ENCODE measurements at regions not wholly inside any gene's neighbourhood (a gene's known extent, or its start where the extent isn't known, plus 50 kb on each side); places are given as distances from the start of the nearest gene placed in this dataset.

- DNase-seq: no peak
Measured at GRCh38 chr19:41495589-41495988, 52.6 kb downstream of the ERICH4 start.

- no peak for DNase-seq
Measured at GRCh38 chr19:41499899-41500298, 56.9 kb downstream of the ERICH4 start.

- no peak for DNase-seq
Measured at GRCh38 chr19:41500443-41500842, 57.5 kb downstream of the ERICH4 start.

GRCh38 chr19:41501854-41502253, 58.9 kb downstream of the ERICH4 start:
- DNase-seq: no peak

GRCh38 chr19:41505105-41505504, 62.1 kb downstream of the ERICH4 start:
- DNase-seq: no peak

GRCh38 chr19:41510484-41510883, 65.5 kb upstream of the CEACAM21 start:
- no peak for DNase-seq

GRCh38 chr19:41511628-41512027, 64.3 kb upstream of the CEACAM21 start:
- DNase-seq: no peak

GRCh38 chr19:41515015-41515652, 60.8 kb upstream of the CEACAM21 start:
- no peak for DNase-seq

- peak; percentile 42 for DNase-seq
Measured at GRCh38 chr19:41516292-41517171, 59.4 kb upstream of the CEACAM21 start.

- DNase-seq: no peak
Measured at GRCh38 chr19:41518141-41518540, 57.8 kb upstream of the CEACAM21 start.

- peak; percentile 20 for DNase-seq
Measured at GRCh38 chr19:41521138-41521930, 54.6 kb upstream of the CEACAM21 start.

GRCh38 chr19:41521931-41522555, 53.9 kb upstream of the CEACAM21 start:
- DNase-seq: no peak

GRCh38 chr19:41525989-41526388, 50.0 kb upstream of the CEACAM21 start:
- DNase-seq: no peak

All from hematopoietic multipotent progenitor cell treated with erythropoietin and hydrocortisone succinate and interleukin-3 and kit ligand, for 6 days (in vitro differentiated cells).